Loucy (cell line): ENCODE measurements at regions not wholly inside any gene's neighbourhood (a gene's known extent, or its start where the extent isn't known, plus 50 kb on each side); places are given as distances from the start of the nearest gene placed in this dataset.

Source experiments
- H2AFZ ChIP-seq: fragments of 200-600 bp; sonication (generic); 2 replicates; pipeline ENCODE4 v1.6.0; 2016; ENCODE audit warnings: antibody characterized with exemption, mild to moderate bottlenecking, low read length, moderate library complexity
- H3F3A ChIP-seq: fragments of 200-600 bp; 2 replicates; pipeline ENCODE4 v1.6.0; 2016; ENCODE audit warnings: antibody characterized with exemption, low read depth, mild to moderate bottlenecking
- H3K27me3 ChIP-seq: fragments of 200-600 bp; sonication (generic); 2 replicates; pipeline ENCODE4 v1.6.1; 2014; ENCODE audit warnings: low read length, mild to moderate bottlenecking; ENCODE audit not compliant: insufficient read depth, poor library complexity, severe bottlenecking
- H3K36me3 ChIP-seq: fragments of 200-600 bp; sonication (generic); 2 replicates; pipeline ENCODE4 v1.6.1; 2016; ENCODE audit warnings: low read length; ENCODE audit not compliant: insufficient read depth
- H3K4me1 ChIP-seq: fragments of 200-600 bp; sonication (generic); 2 replicates; pipeline ENCODE4 v1.5.1; 2014; ENCODE audit warnings: low read length, mild to moderate bottlenecking; ENCODE audit not compliant: insufficient read depth, poor library complexity, severe bottlenecking
- H3K4me2 ChIP-seq: fragments of 200-600 bp; sonication (generic); 2 replicates; pipeline ENCODE4 v1.6.0; 2014; ENCODE audit warnings: antibody characterized with exemption, low read length, low read depth, mild to moderate bottlenecking; ENCODE audit not compliant: poor library complexity, severe bottlenecking
- H3K4me3 ChIP-seq: fragments of 200-600 bp; sonication (generic); 2 replicates; pipeline ENCODE4 v1.5.1; 2014; ENCODE audit warnings: low read length, mild to moderate bottlenecking, mixed read lengths; ENCODE audit not compliant: poor library complexity, severe bottlenecking
- H3K79me2 ChIP-seq: fragments of 200-600 bp; sonication (generic); 2 replicates; pipeline ENCODE4 v1.6.1; 2014; ENCODE audit warnings: low read length; ENCODE audit not compliant: insufficient read depth
- H3K9ac ChIP-seq: fragments of 200-600 bp; sonication (generic); 2 replicates; pipeline ENCODE4 v1.6.0; 2014; ENCODE audit warnings: mild to moderate bottlenecking, low read depth, low read length, moderate library complexity; ENCODE audit not compliant: poor library complexity, severe bottlenecking
- H3K9me2 ChIP-seq: fragments of 200-600 bp; sonication (generic); replicated peaks from 2 replicates; pipeline ENCODE4 v1.6.1; 2016; ENCODE audit warnings: low read depth, low read length, mixed read lengths
- H3K9me3 ChIP-seq: fragments of 200-600 bp; sonication (generic); 2 replicates; pipeline ENCODE4 v1.6.1; 2014; ENCODE audit warnings: mild to moderate bottlenecking, antibody characterized with exemption, low read length, low read depth; ENCODE audit not compliant: insufficient read depth
- H4K20me1 ChIP-seq: fragments of 200-600 bp; sonication (generic); 2 replicates; pipeline ENCODE4 v1.6.0; 2014; ENCODE audit warnings: antibody characterized with exemption, low read length, mild to moderate bottlenecking; ENCODE audit not compliant: insufficient read depth, poor library complexity, severe bottlenecking
- CTCF ChIP-seq: fragments of 200-600 bp; sonication (generic); conservative IDR thresholded peaks from 2 replicates; pipeline ENCODE4 v1.5.1; 2014; ENCODE audit warnings: mild to moderate bottlenecking, antibody characterized with exemption, low read length
- EZH2phosphoT487 ChIP-seq: fragments of 200-600 bp; IDR thresholded peaks from 2 replicates; pipeline ENCODE4 v1.6.1; 2018; ENCODE audit warnings: antibody characterized with exemption, mild to moderate bottlenecking, moderate library complexity, borderline replicate concordance

- H3K4me1 ChIP-seq, result no peaks in the 10 kb centered on the region
- no peaks in the 10 kb centered on the region for H3K36me3 ChIP-seq
- no peaks in the 10 kb centered on the region for H4K20me1 ChIP-seq
- H3K9ac ChIP-seq, result no peak overlapping the region
- no peaks in the 10 kb centered on the region for H3K79me2 ChIP-seq
- no peaks in the 10 kb centered on the region for H3K9me3 ChIP-seq
- no peak for TF ChIP-seq EZH2phosphoT487
- TF ChIP-seq CTCF, result no peak
- no peak overlapping the region for H3K4me3 ChIP-seq
- no peaks in the 10 kb centered on the region for H3F3A ChIP-seq
- no peak overlapping the region for H2AFZ ChIP-seq
- H3K4me2 ChIP-seq, result no peak overlapping the region
- no peaks in the 10 kb centered on the region for H3K27me3 ChIP-seq
- no peaks in the 10 kb centered on the region for H3K9me2 ChIP-seq
These were observed 311.7 kb upstream of the FMN2 start for GRCh38 chr1:239779962-239780361.

- Histone ChIP-seq H3K4me1 (no peaks in the 10 kb centered on the region), H3K27me3 (no peaks in the 10 kb centered on the region), H3K9ac (no peak overlapping the region), H3K36me3 (no peaks in the 10 kb centered on the region), H3K9me2 (no peaks in the 10 kb centered on the region), H3K4me3 (no peak overlapping the region), H3K79me2 (no peaks in the 10 kb centered on the region), H2AFZ (no peak overlapping the region), H4K20me1 (no peaks in the 10 kb centered on the region), H3F3A (no peaks in the 10 kb centered on the region), H3K4me2 (no peak overlapping the region), H3K9me3 (no peaks in the 10 kb centered on the region; the same call in 1 of the 2 replicates)
- TF ChIP-seq CTCF, result no peak
- TF ChIP-seq EZH2phosphoT487, result no peak
These were observed 306.8 kb upstream of the FMN2 start for GRCh38 chr1:239784896-239785295.

- no peaks in the 10 kb centered on the region for H3K36me3 ChIP-seq
These were observed 306.1 kb upstream of the FMN2 start for GRCh38 chr1:239785576-239785975.

More at GRCh38 chr1:239785576-239785975, 306.1 kb upstream of the FMN2 start:
- Histone ChIP-seq H3K9ac (no peak overlapping the region), H3K4me3 (no peak overlapping the region), H3K9me2 (no peaks in the 10 kb centered on the region), H3K79me2 (no peaks in the 10 kb centered on the region), H4K20me1 (no peaks in the 10 kb centered on the region), H3K4me2 (no peak overlapping the region), H3F3A (no peaks in the 10 kb centered on the region), H2AFZ (no peak overlapping the region), H3K4me1 (no peaks in the 10 kb centered on the region), H3K9me3 (no peaks in the 10 kb centered on the region; the same call in 1 of the 2 replicates), H3K27me3 (no peaks in the 10 kb centered on the region)
- TF ChIP-seq CTCF (no peak), EZH2phosphoT487 (no peak)
